Osteoblast (primary cell): ENCODE measurements at regions not wholly inside any gene's neighbourhood (a gene's known extent, or its start where the extent isn't known, plus 50 kb on each side); places are given as distances from the start of the nearest gene placed in this dataset.

Experiments used
- DNase-seq: peaks from one replicate; pipeline ENCODE4 v3.0.0; 2011; ENCODE audit warnings: low spot score, mixed read lengths; ENCODE audit not compliant: insufficient read length; ENCODE audit errors: missing footprints
- H2AFZ ChIP-seq: 2 replicates; pipeline ENCODE4 v1.6.0; 2011; ENCODE audit warnings: mild to moderate bottlenecking, low read length
- H3K27ac ChIP-seq: 2 replicates; pipeline ENCODE4 v1.5.1; 2011; ENCODE audit warnings: mild to moderate bottlenecking, low read depth, low read length, moderate library complexity
- H3K27me3 ChIP-seq: 2 replicates; pipeline ENCODE4 v1.6.0; 2012; ENCODE audit warnings: mild to moderate bottlenecking, control low read depth, inconsistent platforms, low read length, moderate library complexity; ENCODE audit not compliant: insufficient read depth
- H3K36me3 ChIP-seq: 2 replicates; pipeline ENCODE4 v1.5.1; 2011; ENCODE audit warnings: mild to moderate bottlenecking, low read length, control low read depth, moderate library complexity; ENCODE audit not compliant: insufficient read depth
- H3K4me1 ChIP-seq: 2 replicates; pipeline ENCODE4 v1.5.1; 2011; ENCODE audit warnings: mild to moderate bottlenecking, low read length, control low read depth, moderate library complexity; ENCODE audit not compliant: insufficient read depth
- H3K4me2 ChIP-seq: 2 replicates; pipeline ENCODE4 v1.6.0; 2011; ENCODE audit warnings: mild to moderate bottlenecking, low read length; ENCODE audit not compliant: insufficient read depth
- H3K4me3 ChIP-seq: fragments of 200-600 bp; sonication (generic); 3 replicates; pipeline ENCODE4 v1.5.1; 2012; ENCODE audit warnings: mild to moderate bottlenecking, low read length, inconsistent platforms; ENCODE audit not compliant: insufficient read depth
- H3K79me2 ChIP-seq: 2 replicates; pipeline ENCODE4 v1.6.0; 2012; ENCODE audit warnings: mild to moderate bottlenecking, low read length, control low read depth, inconsistent platforms; ENCODE audit not compliant: insufficient read depth
- H3K9me3 ChIP-seq: 2 replicates; pipeline ENCODE4 v1.5.1; 2011; ENCODE audit warnings: low read depth, low read length, control low read depth
- H4K20me1 ChIP-seq: 2 replicates; pipeline ENCODE4 v1.6.0; 2012; ENCODE audit warnings: mild to moderate bottlenecking, low read length, control low read depth; ENCODE audit not compliant: insufficient read depth
- CTCF ChIP-seq: IDR thresholded peaks from 2 replicates; pipeline ENCODE4 v1.5.1; 2011; ENCODE audit warnings: mild to moderate bottlenecking, low read depth, low read length, moderate library complexity; ENCODE audit errors: extremely low read depth

DNA sequence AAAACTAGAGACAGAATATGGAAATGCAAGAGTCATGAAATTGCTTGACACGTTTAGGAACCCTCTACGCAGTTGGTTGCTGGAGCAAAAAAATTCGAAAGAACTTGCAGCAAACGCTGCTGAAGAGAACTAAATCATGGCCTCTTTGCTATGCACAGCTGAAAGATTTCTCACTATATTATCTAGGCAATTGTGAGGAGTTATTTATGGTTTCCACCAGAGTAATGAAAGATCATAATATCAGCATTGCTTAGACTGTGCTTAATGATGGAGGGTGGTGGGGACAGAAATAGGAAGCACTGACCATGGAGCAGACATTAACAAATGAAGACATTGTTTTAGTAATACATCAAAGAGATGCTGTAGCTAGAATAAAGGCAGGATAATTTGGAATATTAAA, 593.4 kb upstream of the ZNF717 start:
- H3K27ac ChIP-seq, result no peak overlapping the region
- DNase-seq, result no peak

DNA sequence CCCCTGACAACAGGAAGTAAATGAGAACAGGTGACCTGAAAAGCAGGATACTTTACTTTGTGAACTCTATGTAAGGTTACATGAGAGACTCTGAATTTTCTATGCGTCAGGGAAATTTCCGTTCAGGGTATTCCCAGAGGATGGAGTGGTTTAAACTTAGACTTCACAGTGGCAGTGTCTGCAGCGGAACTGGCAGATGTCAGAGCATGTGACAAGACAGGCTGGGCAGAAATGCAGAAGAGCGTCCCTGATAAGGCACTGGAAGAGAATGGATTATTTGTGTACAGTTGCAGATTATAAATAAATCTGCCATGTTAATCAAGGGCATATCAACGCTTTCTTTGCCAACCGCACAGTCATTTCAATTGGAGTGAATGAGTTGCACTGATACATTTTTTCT, 598.4 kb upstream of the ZNF717 start:
- Histone ChIP-seq H3K27me3 (no peaks in the 10 kb centered on the region), H3K9me3 (no peaks in the 10 kb centered on the region), H3K4me1 (no peaks in the 10 kb centered on the region), H3K4me3 (no peak overlapping the region), H4K20me1 (no peaks in the 10 kb centered on the region), H3K4me2 (no peak overlapping the region), H3K27ac (no peak overlapping the region), H2AFZ (no peak overlapping the region), H3K36me3 (no peaks in the 10 kb centered on the region), H3K79me2 (no peaks in the 10 kb centered on the region)
- no peak for DNase-seq
- no peak for TF ChIP-seq CTCF

More for the DNA sequence above, 593.4 kb upstream of the ZNF717 start:
- Histone ChIP-seq H3K27me3 (no peaks in the 10 kb centered on the region), H3K9me3 (no peaks in the 10 kb centered on the region), H3K4me3 (no peak overlapping the region), H4K20me1 (no peaks in the 10 kb centered on the region), H2AFZ (no peak overlapping the region), H3K4me2 (no peak overlapping the region), H3K36me3 (no peaks in the 10 kb centered on the region), H3K79me2 (no peaks in the 10 kb centered on the region), H3K4me1 (no peaks in the 10 kb centered on the region)
- TF ChIP-seq CTCF, result no peak

- Histone ChIP-seq H3K4me2 (no peak overlapping the region), H2AFZ (no peak overlapping the region), H3K4me3 (no peak overlapping the region), H3K27ac (no peak overlapping the region), H3K4me1 (no peaks in the 10 kb centered on the region), H4K20me1 (no peaks in the 10 kb centered on the region), H3K9me3 (no peaks in the 10 kb centered on the region), H3K36me3 (no peaks in the 10 kb centered on the region), H3K79me2 (no peaks in the 10 kb centered on the region), H3K27me3 (no peaks in the 10 kb centered on the region)
- no peak for TF ChIP-seq CTCF
- no peak for DNase-seq
Observed at GRCh38 chr3:76387000-76387399, 601.7 kb upstream of the ZNF717 start.

- Histone ChIP-seq H3K4me3 (no peak overlapping the region), H3K4me1 (no peaks in the 10 kb centered on the region), H3K4me2 (no peak overlapping the region), H4K20me1 (no peaks in the 10 kb centered on the region), H2AFZ (no peak overlapping the region), H3K27me3 (no peaks in the 10 kb centered on the region), H3K9me3 (no peaks in the 10 kb centered on the region), H3K27ac (no peak overlapping the region), H3K79me2 (no peaks in the 10 kb centered on the region), H3K36me3 (no peaks in the 10 kb centered on the region)
- TF ChIP-seq CTCF, result no peak
- DNase-seq, result no peak
Observed at GRCh38 chr3:76400141-76400540, 614.8 kb upstream of the ZNF717 start.
